ENCODE measurements at regions not wholly inside any gene's neighbourhood (a gene's known extent, or its start where the extent isn't known, plus 50 kb on each side); places are given as distances from the start of the nearest gene placed in this dataset.

GRCh38 chr10:29830531-29831512 lies 196.1 kb upstream of the SVIL start:
- H3K27ac ChIP-seq (ENCODE audit: low read length), result no peak overlapping the region

GRCh38 chr10:29829776-29830175 lies 195.0 kb upstream of the SVIL start:
- Histone ChIP-seq H3K79me2 (ENCODE audit: insufficient read depth, low read length) (no peaks in the 10 kb centered on the region), H3K4me2 (ENCODE audit: insufficient read depth, low read length) (no peak overlapping the region), H3K4me3 (ENCODE audit: low read depth in 1 of 2, low read length in 2 of 2) (no peak overlapping the region), H3K27ac (ENCODE audit: low read length) (peak overlapping the region; percentile 48; the same call in 1 of the 2 replicates), H3K36me3 (ENCODE audit: insufficient read depth, low read length) (no peaks in the 10 kb centered on the region), H3K27me3 (ENCODE audit: insufficient read depth, low read length, poor library complexity) (no peaks in the 10 kb centered on the region), H4K20me1 (ENCODE audit: insufficient read depth, low read length) (no peaks in the 10 kb centered on the region), H3K4me1 (ENCODE audit: insufficient read depth, low read length) (peaks cover 20% of the 10 kb centered on the region), H2AFZ (ENCODE audit: low read depth, low read length) (no peak overlapping the region), H3K9me3 (ENCODE audit: insufficient read depth, low read length, severe bottlenecking) (peaks cover 10% of the 10 kb centered on the region), H3K9ac (ENCODE audit: low read depth, low read length) (no peak overlapping the region)
- TF ChIP-seq, protein P1, sequence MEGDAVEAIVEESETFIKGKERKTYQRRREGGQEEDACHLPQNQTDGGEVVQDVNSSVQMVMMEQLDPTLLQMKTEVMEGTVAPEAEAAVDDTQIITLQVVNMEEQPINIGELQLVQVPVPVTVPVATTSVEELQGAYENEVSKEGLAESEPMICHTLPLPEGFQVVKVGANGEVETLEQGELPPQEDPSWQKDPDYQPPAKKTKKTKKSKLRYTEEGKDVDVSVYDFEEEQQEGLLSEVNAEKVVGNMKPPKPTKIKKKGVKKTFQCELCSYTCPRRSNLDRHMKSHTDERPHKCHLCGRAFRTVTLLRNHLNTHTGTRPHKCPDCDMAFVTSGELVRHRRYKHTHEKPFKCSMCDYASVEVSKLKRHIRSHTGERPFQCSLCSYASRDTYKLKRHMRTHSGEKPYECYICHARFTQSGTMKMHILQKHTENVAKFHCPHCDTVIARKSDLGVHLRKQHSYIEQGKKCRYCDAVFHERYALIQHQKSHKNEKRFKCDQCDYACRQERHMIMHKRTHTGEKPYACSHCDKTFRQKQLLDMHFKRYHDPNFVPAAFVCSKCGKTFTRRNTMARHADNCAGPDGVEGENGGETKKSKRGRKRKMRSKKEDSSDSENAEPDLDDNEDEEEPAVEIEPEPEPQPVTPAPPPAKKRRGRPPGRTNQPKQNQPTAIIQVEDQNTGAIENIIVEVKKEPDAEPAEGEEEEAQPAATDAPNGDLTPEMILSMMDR (IDR thresholded peaks at IDR 0.05; ENCODE audit: borderline replicate concordance, extremely low read depth, low read length, poor library complexity, severe bottlenecking), result no peak
- no peak for TF ChIP-seq EZH2 (IDR thresholded peaks at IDR 0.05; ENCODE audit: borderline replicate concordance, low read depth, low read length, severe bottlenecking)
- DNase-seq (no peak), ATAC-seq (ENCODE audit: insufficient read depth, low read depth) (no peak)

More at GRCh38 chr10:29830531-29831512, 196.1 kb upstream of the SVIL start:
- no peak overlapping the region for H3K9ac ChIP-seq (ENCODE audit: low read depth, low read length)
- TF ChIP-seq, protein P1 (IDR thresholded peaks at IDR 0.05; ENCODE audit: borderline replicate concordance, extremely low read depth, low read length, poor library complexity, severe bottlenecking), result no peak
- TF ChIP-seq EZH2 (IDR thresholded peaks at IDR 0.05; ENCODE audit: borderline replicate concordance, low read depth, low read length, severe bottlenecking), result no peak
- H3K79me2 ChIP-seq (ENCODE audit: insufficient read depth, low read length), result no peaks in the 10 kb centered on the region
- no peaks in the 10 kb centered on the region for H4K20me1 ChIP-seq (ENCODE audit: insufficient read depth, low read length)
- no peaks in the 10 kb centered on the region for H3K27me3 ChIP-seq (ENCODE audit: insufficient read depth, low read length, poor library complexity)
- H3K36me3 ChIP-seq (ENCODE audit: insufficient read depth, low read length), result no peaks in the 10 kb centered on the region
- peaks cover 20% of the 10 kb centered on the region for H3K4me1 ChIP-seq (ENCODE audit: insufficient read depth, low read length)
- ATAC-seq (ENCODE audit: insufficient read depth, low read depth), result no peak
- H2AFZ ChIP-seq (ENCODE audit: low read depth, low read length), result no peak overlapping the region
- no peak overlapping the region for H3K4me2 ChIP-seq (ENCODE audit: insufficient read depth, low read length)
- no peak overlapping the region for H3K4me3 ChIP-seq (ENCODE audit: low read depth in 1 of 2, low read length in 2 of 2)
- DNase-seq, result no peak
- peaks cover 10% of the 10 kb centered on the region for H3K9me3 ChIP-seq (ENCODE audit: insufficient read depth, low read length, severe bottlenecking)

- Histone ChIP-seq H3K27ac (ENCODE audit: low read length) (peak overlapping the region; percentile 38), H3K4me1 (ENCODE audit: insufficient read depth, low read length) (peaks cover 20% of the 10 kb centered on the region), H4K20me1 (ENCODE audit: insufficient read depth, low read length) (no peaks in the 10 kb centered on the region)
Observed at GRCh38 chr10:29828956-29829355, 194.2 kb upstream of the SVIL start.

More at GRCh38 chr10:29828956-29829355, 194.2 kb upstream of the SVIL start:
- Histone ChIP-seq H3K9me3 (ENCODE audit: insufficient read depth, low read length, severe bottlenecking) (peaks cover 10% of the 10 kb centered on the region), H3K79me2 (ENCODE audit: insufficient read depth, low read length) (no peaks in the 10 kb centered on the region), H3K4me2 (ENCODE audit: insufficient read depth, low read length) (no peak overlapping the region), H3K27me3 (ENCODE audit: insufficient read depth, low read length, poor library complexity) (no peaks in the 10 kb centered on the region), H3K4me3 (ENCODE audit: low read depth in 1 of 2, low read length in 2 of 2) (no peak overlapping the region), H3K9ac (ENCODE audit: low read depth, low read length) (no peak overlapping the region), H3K36me3 (ENCODE audit: insufficient read depth, low read length) (no peaks in the 10 kb centered on the region), H2AFZ (ENCODE audit: low read depth, low read length) (peak overlapping the region; percentile 23)
- no peak for TF ChIP-seq EZH2 (IDR thresholded peaks at IDR 0.05; ENCODE audit: borderline replicate concordance, low read depth, low read length, severe bottlenecking)
- TF ChIP-seq, protein P1 (IDR thresholded peaks at IDR 0.05; ENCODE audit: borderline replicate concordance, extremely low read depth, low read length, poor library complexity, severe bottlenecking), result no peak
- DNase-seq (peak; percentile 32), ATAC-seq (ENCODE audit: insufficient read depth, low read depth) (peak; percentile 58; the same call in 2 of the 3 replicates)

Data from DND-41 (cell line).